Endodermal cell (in vitro differentiated cells): ENCODE measurements at regions not wholly inside any gene's neighbourhood (a gene's known extent, or its start where the extent isn't known, plus 50 kb on each side); places are given as distances from the start of the nearest gene placed in this dataset.

ENCODE experiments used
- DNase-seq: peaks from one replicate; pipeline ENCODE4 v3.0.0-alpha.2; 2017
- H3K27ac ChIP-seq: 2 replicates; pipeline ENCODE4 v1.5.1; 2013; ENCODE audit warnings: mild to moderate bottlenecking, low read depth, low read length, moderate library complexity
- H3K27me3 ChIP-seq: 2 replicates; pipeline ENCODE4 v1.6.1; 2013; ENCODE audit warnings: mild to moderate bottlenecking, low read length, moderate library complexity; ENCODE audit not compliant: insufficient read depth, control insufficient read depth, poor library complexity, severe bottlenecking
- H3K36me3 ChIP-seq: 2 replicates; pipeline ENCODE4 v1.7.0; 2013; ENCODE audit warnings: mild to moderate bottlenecking, low read length, moderate library complexity; ENCODE audit not compliant: control insufficient read depth, insufficient read depth
- H3K4me1 ChIP-seq: one replicate; pipeline ENCODE4 v1.7.0; 2013; ENCODE audit warnings: low read length; ENCODE audit not compliant: control insufficient read depth, insufficient read depth
- H3K4me3 ChIP-seq: 2 replicates; pipeline ENCODE4 v1.5.1; 2013; ENCODE audit warnings: mild to moderate bottlenecking, low read length, moderate library complexity
- H3K9ac ChIP-seq: 2 replicates; pipeline ENCODE4 v1.6.1; 2013; ENCODE audit warnings: mild to moderate bottlenecking, low read length, moderate library complexity; ENCODE audit not compliant: poor library complexity, severe bottlenecking; ENCODE audit errors: extremely low read depth
- H3K9me3 ChIP-seq: 2 replicates; pipeline ENCODE4 v1.6.1; 2013; ENCODE audit warnings: mild to moderate bottlenecking, low read length, moderate library complexity; ENCODE audit not compliant: control insufficient read depth
- H3K27ac Mint-ChIP-seq: 2 replicates; pipeline ENCODE4 v1.8.0; 2020; ENCODE audit warnings: mixed read lengths
- H3K27me3 Mint-ChIP-seq: 2 replicates; pipeline ENCODE4 v1.8.0; 2021; ENCODE audit warnings: mild to moderate bottlenecking, mixed read lengths; ENCODE audit not compliant: insufficient read depth
- H3K36me3 Mint-ChIP-seq: 2 replicates; pipeline ENCODE4 v1.8.0; 2020; ENCODE audit warnings: low read depth, mixed read lengths
- H3K4me1 Mint-ChIP-seq: 2 replicates; pipeline ENCODE4 v1.8.0; 2020; ENCODE audit warnings: mixed read lengths
- H3K4me3 Mint-ChIP-seq: 2 replicates; pipeline ENCODE4 v1.8.0; 2020; ENCODE audit warnings: mild to moderate bottlenecking, moderate library complexity, mixed read lengths
- H3K9me3 Mint-ChIP-seq: 2 replicates; pipeline ENCODE4 v1.8.0; 2020; ENCODE audit warnings: mild to moderate bottlenecking, mixed read lengths
- WGBS, 2 experiments: methylation state at CpG; one replicate each; pipeline versions ENCODE4 v1.1.5 to v1.1.7; 2013; ENCODE audit warnings: missing lambda C conversion rate in 2 of 2, mixed read lengths in 1 of 2; ENCODE audit not compliant: insufficient coverage in 1 of 2, insufficient read length in 1 of 2; 5-methylcytosine and 5-hydroxymethylcytosine counted together
- TF ChIP-seq, protein P1 (sequence below): fragments of 200-600 bp; sonication (generic); conservative IDR thresholded peaks from 2 replicates; pipeline ENCODE4 v1.5.0; 2021; ENCODE audit warnings: antibody characterized with exemption, mild to moderate bottlenecking

DNA sequence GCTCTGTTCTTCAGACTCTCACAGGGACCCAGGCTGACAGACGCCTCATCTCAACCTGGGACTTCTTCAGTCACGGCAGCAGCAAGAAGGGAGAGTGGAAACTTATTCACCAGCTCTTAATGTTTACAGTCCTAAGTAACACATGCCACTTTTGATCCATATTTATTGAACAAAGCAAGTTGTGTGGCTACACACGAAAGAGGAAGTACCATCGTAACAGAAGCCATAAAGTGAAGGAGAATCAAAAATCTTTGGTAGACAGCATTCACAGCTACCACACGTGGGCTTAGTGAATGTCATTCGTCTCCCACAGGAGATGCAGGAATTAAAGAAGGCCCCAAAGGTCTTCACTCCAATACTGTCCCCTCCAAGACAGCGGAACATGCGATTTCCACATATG, 582.6 kb downstream of the CETN3 start:
- Histone ChIP-seq H3K9ac (no peak overlapping the region), H3K9me3 (no peaks in the 10 kb centered on the region), H3K4me3 (no peak overlapping the region), H3K27ac (no peak overlapping the region), H3K36me3 (no peaks in the 10 kb centered on the region), H3K4me1 (no peaks in the 10 kb centered on the region), H3K27me3 (no peaks in the 10 kb centered on the region)
- WGBS, 2 experiments = 92 to 95% methylated on average over 6 to 8 of the region's 8 CpGs
- no peaks in the 10 kb centered on the region for H3K4me1 Mint-ChIP-seq
- no peak for DNase-seq
- no peaks in the 10 kb centered on the region for H3K36me3 Mint-ChIP-seq
- TF ChIP-seq, protein P1, sequence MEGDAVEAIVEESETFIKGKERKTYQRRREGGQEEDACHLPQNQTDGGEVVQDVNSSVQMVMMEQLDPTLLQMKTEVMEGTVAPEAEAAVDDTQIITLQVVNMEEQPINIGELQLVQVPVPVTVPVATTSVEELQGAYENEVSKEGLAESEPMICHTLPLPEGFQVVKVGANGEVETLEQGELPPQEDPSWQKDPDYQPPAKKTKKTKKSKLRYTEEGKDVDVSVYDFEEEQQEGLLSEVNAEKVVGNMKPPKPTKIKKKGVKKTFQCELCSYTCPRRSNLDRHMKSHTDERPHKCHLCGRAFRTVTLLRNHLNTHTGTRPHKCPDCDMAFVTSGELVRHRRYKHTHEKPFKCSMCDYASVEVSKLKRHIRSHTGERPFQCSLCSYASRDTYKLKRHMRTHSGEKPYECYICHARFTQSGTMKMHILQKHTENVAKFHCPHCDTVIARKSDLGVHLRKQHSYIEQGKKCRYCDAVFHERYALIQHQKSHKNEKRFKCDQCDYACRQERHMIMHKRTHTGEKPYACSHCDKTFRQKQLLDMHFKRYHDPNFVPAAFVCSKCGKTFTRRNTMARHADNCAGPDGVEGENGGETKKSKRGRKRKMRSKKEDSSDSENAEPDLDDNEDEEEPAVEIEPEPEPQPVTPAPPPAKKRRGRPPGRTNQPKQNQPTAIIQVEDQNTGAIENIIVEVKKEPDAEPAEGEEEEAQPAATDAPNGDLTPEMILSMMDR = no peak
- H3K4me3 Mint-ChIP-seq = no peak overlapping the region
- H3K27ac Mint-ChIP-seq = no peak overlapping the region
- no peaks in the 10 kb centered on the region for H3K27me3 Mint-ChIP-seq
- no peaks in the 10 kb centered on the region for H3K9me3 Mint-ChIP-seq

DNA sequence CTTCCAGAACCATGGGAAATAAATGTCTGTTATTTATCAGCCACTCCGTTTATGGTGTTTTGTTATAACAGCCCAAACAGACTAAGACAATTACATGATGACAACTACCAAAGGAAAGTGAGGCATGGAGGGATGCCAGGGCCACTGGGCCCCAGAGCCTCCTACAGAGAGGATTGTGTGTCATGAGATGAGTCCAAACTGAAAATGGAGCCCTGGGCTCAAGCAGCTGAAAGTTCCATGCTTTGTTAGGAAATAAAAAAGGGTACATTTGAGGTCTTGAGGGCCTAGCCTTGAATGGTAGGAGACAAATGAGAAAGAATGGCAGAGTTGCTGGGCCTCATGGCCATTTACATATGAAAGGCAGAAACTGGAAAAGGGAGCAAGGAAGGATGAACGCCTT, 586.5 kb downstream of the CETN3 start:
- TF ChIP-seq, protein P1 = no peak
- no peak overlapping the region for H3K4me3 Mint-ChIP-seq
- no peaks in the 10 kb centered on the region for H3K27me3 Mint-ChIP-seq
- H3K4me1 Mint-ChIP-seq = no peaks in the 10 kb centered on the region
- no peaks in the 10 kb centered on the region for H3K4me1 ChIP-seq
- DNase-seq = no peak
- peak overlapping the region; percentile 40 for H3K27ac ChIP-seq
- H3K36me3 Mint-ChIP-seq = no peaks in the 10 kb centered on the region
- no peak overlapping the region for H3K4me3 ChIP-seq
- no peaks in the 10 kb centered on the region for H3K9me3 ChIP-seq
- no peak overlapping the region for H3K27ac Mint-ChIP-seq
- H3K9ac ChIP-seq = no peak overlapping the region
- WGBS, 2 experiments = 96 to 100% methylated on average over 1 to 2 of the region's 2 CpGs
- no peaks in the 10 kb centered on the region for H3K27me3 ChIP-seq
- no peaks in the 10 kb centered on the region for H3K9me3 Mint-ChIP-seq
- no peaks in the 10 kb centered on the region for H3K36me3 ChIP-seq

DNA sequence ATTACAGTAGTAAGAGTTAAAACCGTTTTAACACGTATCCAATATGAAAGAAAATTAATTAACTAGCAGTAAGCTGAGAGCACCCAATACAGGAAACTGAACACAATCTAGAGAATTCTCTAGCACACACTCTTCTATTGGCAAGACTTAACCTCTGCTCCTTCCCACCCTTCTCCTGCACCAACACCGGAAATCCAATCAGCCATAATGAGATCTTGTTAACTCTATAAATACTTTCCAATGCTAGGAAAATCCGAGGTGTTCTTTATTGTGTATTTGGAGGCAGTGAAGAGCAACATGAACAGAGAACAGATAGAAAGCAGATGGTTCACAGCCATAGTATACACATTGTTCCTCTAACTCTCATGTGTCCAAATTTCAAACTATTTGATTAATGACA, 591.7 kb downstream of the CETN3 start:
- TF ChIP-seq, protein P1 = no peak

More for the DNA sequence above, 591.7 kb downstream of the CETN3 start:
- Histone ChIP-seq H3K4me3 (no peak overlapping the region), H3K9me3 (no peaks in the 10 kb centered on the region), H3K27ac (no peak overlapping the region), H3K36me3 (no peaks in the 10 kb centered on the region), H3K27me3 (no peaks in the 10 kb centered on the region), H3K9ac (no peak overlapping the region), H3K4me1 (no peaks in the 10 kb centered on the region)
- Mint-ChIP-seq H3K4me3 (no peak overlapping the region), H3K27me3 (no peaks in the 10 kb centered on the region), H3K9me3 (no peaks in the 10 kb centered on the region), H3K27ac (no peak overlapping the region), H3K4me1 (peaks cover 8% of the 10 kb centered on the region), H3K36me3 (no peaks in the 10 kb centered on the region)
- WGBS, 2 experiments = 84% methylated on average over 3 of the region's 4 CpGs; no CpG with 5 or more reads in 1 of the 2 experiments
- no peak for DNase-seq
